Osteoblast (primary cell): ENCODE measurements at regions not wholly inside any gene's neighbourhood (a gene's known extent, or its start where the extent isn't known, plus 50 kb on each side); places are given as distances from the start of the nearest gene placed in this dataset. TPM values are rescaled to one million over a fixed set of nuclear protein-coding genes. Genes with fewer than 3 reads are reported as not detected.

ENCODE experiments used
- DNase-seq: peaks from one replicate; pipeline ENCODE4 v3.0.0; 2011; ENCODE audit warnings: low spot score, mixed read lengths; ENCODE audit not compliant: insufficient read length; ENCODE audit errors: missing footprints
- H2AFZ ChIP-seq: 2 replicates; pipeline ENCODE4 v1.6.0; 2011; ENCODE audit warnings: mild to moderate bottlenecking, low read length
- H3K27ac ChIP-seq: 2 replicates; pipeline ENCODE4 v1.5.1; 2011; ENCODE audit warnings: mild to moderate bottlenecking, low read depth, low read length, moderate library complexity
- H3K27me3 ChIP-seq: 2 replicates; pipeline ENCODE4 v1.6.0; 2012; ENCODE audit warnings: mild to moderate bottlenecking, control low read depth, inconsistent platforms, low read length, moderate library complexity; ENCODE audit not compliant: insufficient read depth
- H3K36me3 ChIP-seq: 2 replicates; pipeline ENCODE4 v1.5.1; 2011; ENCODE audit warnings: mild to moderate bottlenecking, low read length, control low read depth, moderate library complexity; ENCODE audit not compliant: insufficient read depth
- H3K4me1 ChIP-seq: 2 replicates; pipeline ENCODE4 v1.5.1; 2011; ENCODE audit warnings: mild to moderate bottlenecking, low read length, control low read depth, moderate library complexity; ENCODE audit not compliant: insufficient read depth
- H3K4me2 ChIP-seq: 2 replicates; pipeline ENCODE4 v1.6.0; 2011; ENCODE audit warnings: mild to moderate bottlenecking, low read length; ENCODE audit not compliant: insufficient read depth
- H3K4me3 ChIP-seq: fragments of 200-600 bp; sonication (generic); 3 replicates; pipeline ENCODE4 v1.5.1; 2012; ENCODE audit warnings: mild to moderate bottlenecking, low read length, inconsistent platforms; ENCODE audit not compliant: insufficient read depth
- H3K79me2 ChIP-seq: 2 replicates; pipeline ENCODE4 v1.6.0; 2012; ENCODE audit warnings: mild to moderate bottlenecking, low read length, control low read depth, inconsistent platforms; ENCODE audit not compliant: insufficient read depth
- H3K9me3 ChIP-seq: 2 replicates; pipeline ENCODE4 v1.5.1; 2011; ENCODE audit warnings: low read depth, low read length, control low read depth
- H4K20me1 ChIP-seq: 2 replicates; pipeline ENCODE4 v1.6.0; 2012; ENCODE audit warnings: mild to moderate bottlenecking, low read length, control low read depth; ENCODE audit not compliant: insufficient read depth
- CTCF ChIP-seq: IDR thresholded peaks from 2 replicates; pipeline ENCODE4 v1.5.1; 2011; ENCODE audit warnings: mild to moderate bottlenecking, low read depth, low read length, moderate library complexity; ENCODE audit errors: extremely low read depth
- small RNA-seq: library from RNA; depleted of rRNA; stranded (forward); fragments of <200 nt; gene quantifications from one replicate; pipeline ENCODE3, GENCODE V24; 2012

GRCh38 chrX:82230013-82230412 lies 1028.1 kb downstream of the SH3BGRL start:
- no peak overlapping the region for H3K27ac ChIP-seq
- no peak for DNase-seq
- H3K79me2 ChIP-seq = no peaks in the 10 kb centered on the region
- no peaks in the 10 kb centered on the region for H4K20me1 ChIP-seq
- no peaks in the 10 kb centered on the region for H3K4me1 ChIP-seq
- no peaks in the 10 kb centered on the region for H3K9me3 ChIP-seq
- H3K4me3 ChIP-seq = no peak overlapping the region
- no peak overlapping the region for H2AFZ ChIP-seq
- H3K36me3 ChIP-seq = no peaks in the 10 kb centered on the region
- H3K27me3 ChIP-seq = no peaks in the 10 kb centered on the region
- no peak overlapping the region for H3K4me2 ChIP-seq
- TF ChIP-seq CTCF = no peak

- no peaks in the 10 kb centered on the region for H3K9me3 ChIP-seq
- no peaks in the 10 kb centered on the region for H3K79me2 ChIP-seq
- no peaks in the 10 kb centered on the region for H3K4me1 ChIP-seq
- H3K36me3 ChIP-seq = no peaks in the 10 kb centered on the region
- H3K4me2 ChIP-seq = no peak overlapping the region
- H4K20me1 ChIP-seq = no peaks in the 10 kb centered on the region
- H3K27ac ChIP-seq = no peak overlapping the region
- TF ChIP-seq CTCF = no peak
- no peak overlapping the region for H3K4me3 ChIP-seq
- no peak for DNase-seq
- no peaks in the 10 kb centered on the region for H3K27me3 ChIP-seq
- no peak overlapping the region for H2AFZ ChIP-seq
Observed at GRCh38 chrX:82232679-82233078, 1030.8 kb downstream of the SH3BGRL start.

GRCh38 chrX:82237328-82237727 lies 1035.4 kb downstream of the SH3BGRL start:
- Histone ChIP-seq H3K27ac (no peak overlapping the region), H3K4me1 (no peaks in the 10 kb centered on the region), H3K9me3 (no peaks in the 10 kb centered on the region), H2AFZ (no peak overlapping the region), H3K36me3 (no peaks in the 10 kb centered on the region), H3K79me2 (no peaks in the 10 kb centered on the region), H4K20me1 (no peaks in the 10 kb centered on the region), H3K4me3 (no peak overlapping the region), H3K4me2 (no peak overlapping the region), H3K27me3 (no peaks in the 10 kb centered on the region)
- no peak for DNase-seq
- no peak for TF ChIP-seq CTCF

Small RNAs in the stretch of these regions (small RNA-seq; reads per million reads assigned to genes)
- gene RNU6-974P = not detected
